Breast epithelium (tissue), 3 donors: ENCODE measurements at regions not wholly inside any gene's neighbourhood (a gene's known extent, or its start where the extent isn't known, plus 50 kb on each side); places are given as distances from the start of the nearest gene placed in this dataset.

Experiments used
- CTCF ChIP-seq, 3 donors: fragments of 450-650 bp; IDR thresholded peaks; one replicate each; pipeline ENCODE4 v1.5.1; 2016 to 2017; ENCODE audit warnings: antibody characterized with exemption in 3 of 3, mild to moderate bottlenecking in 3 of 3, moderate library complexity in 3 of 3
- POLR2A ChIP-seq: fragments of 450-650 bp; IDR thresholded peaks from one replicate; pipeline ENCODE4 v1.6.1; 2016; ENCODE audit warnings: antibody characterized with exemption, mild to moderate bottlenecking, moderate library complexity
- POLR2AphosphoS5 ChIP-seq, 3 donors: sonication (generic); formaldehyde crosslinking; IDR thresholded peaks; one replicate each; pipeline ENCODE4 v1.6.1; 2017; ENCODE audit warnings: antibody characterized with exemption in 3 of 3

GRCh38 chr7:68537051-68537773, 1061.1 kb upstream of the AUTS2 start:
- TF ChIP-seq CTCF (IDR thresholded peaks at IDR 0.05): no peak
- TF ChIP-seq POLR2AphosphoS5 (IDR thresholded peaks at IDR 0.05): no peak
- TF ChIP-seq POLR2A: no peak
